ENCODE measurements at regions not wholly inside any gene's neighbourhood (a gene's known extent, or its start where the extent isn't known, plus 50 kb on each side); places are given as distances from the start of the nearest gene placed in this dataset.

- TF ChIP-seq POLR2A (IDR thresholded peaks at IDR 0.05) (no peak), CTCF (IDR thresholded peaks at IDR 0.05) (no peak)
Observed at GRCh38 chrX:15150586-15150985, 119.3 kb downstream of the ASB9 start.

All from breast epithelium (tissue), 3 donors.